SK-N-SH (cell line): ENCODE measurements at regions not wholly inside any gene's neighbourhood (a gene's known extent, or its start where the extent isn't known, plus 50 kb on each side); places are given as distances from the start of the nearest gene placed in this dataset.

Experiments used
- CTCF ChIA-PET: fragments of 300-600, 350-600 bp; formaldehyde crosslinking; extraction: SDS; loops from one replicate; lab custom pipeline; 2021; lab: Yijun Ruan, JAX
- POLR2A ChIA-PET: fragments of 350-600 bp; sonication (Branson Sonifier 250); formaldehyde crosslinking; extraction: SDS; loops from one replicate; lab custom pipeline; 2020; ENCODE audit warnings: antibody characterized with exemption, inconsistent platforms; lab: Yijun Ruan, JAX
- DNase-seq: peaks from one replicate; pipeline ENCODE4 v3.0.0; 2012
- H2AFZ ChIP-seq: fragments of 200-600 bp; sonication (generic); 2 replicates; pipeline ENCODE4 v1.8.1; 2016; ENCODE audit warnings: antibody characterized with exemption, mild to moderate bottlenecking, low read depth
- H3F3A ChIP-seq: fragments of 200-600 bp; sonication (generic); replicated peaks from 2 replicates; pipeline ENCODE3; 2016; ENCODE audit warnings: antibody characterized with exemption, mild to moderate bottlenecking; ENCODE audit not compliant: insufficient read depth
- H3K27ac ChIP-seq, 2 experiments: fragments of 200-500 bp in 1 of 2; fragments of 200-600 bp in 1 of 2; sonication (Bioruptor generic) in 1 of 2; sonication (generic), shearing (Covaris generic) in 1 of 2; 2 replicates each; pipeline versions ENCODE4 v1.5.1 to v1.6.1; 2014 to 2016; ENCODE audit warnings: low read depth in 2 of 2, inconsistent platforms in 1 of 2, low read length in 1 of 2, mild to moderate bottlenecking in 1 of 2, mixed read lengths in 1 of 2
- H3K27me3 ChIP-seq: fragments of 200-600 bp; sonication (generic), shearing (Covaris generic); 2 replicates; pipeline ENCODE4 v1.6.1; 2016; ENCODE audit warnings: mixed run types; ENCODE audit not compliant: insufficient read depth
- H3K36me3 ChIP-seq, 2 experiments: fragments of 200-500 bp in 1 of 2; fragments of 200-600 bp in 1 of 2; sonication (Bioruptor generic) in 1 of 2; sonication (generic) in 1 of 2; replicated peaks in 1 of 2; 2 replicates each; pipeline versions ENCODE3 to v1.5.1; 2014 to 2016; ENCODE audit warnings: low read length in 1 of 2, mild to moderate bottlenecking in 1 of 2; ENCODE audit not compliant: insufficient read depth in 2 of 2, control insufficient read depth in 1 of 2
- H3K4me1 ChIP-seq, 2 experiments: fragments of 200-500 bp in 1 of 2; fragments of 200-600 bp in 1 of 2; sonication (Bioruptor generic) in 1 of 2; sonication (generic), shearing (Covaris generic) in 1 of 2; 2 replicates each; pipeline versions ENCODE4 v1.5.1 to v1.6.1; 2014 to 2016; ENCODE audit warnings: low read depth in 1 of 2, low read length in 1 of 2, mixed run types in 1 of 2; ENCODE audit not compliant: insufficient read depth in 2 of 2, control insufficient read depth in 1 of 2
- H3K4me2 ChIP-seq: fragments of 200-600 bp; sonication (generic), shearing (Covaris generic); 2 replicates; pipeline ENCODE4 v1.6.1; 2017; ENCODE audit warnings: mixed run types
- H3K4me3 ChIP-seq, 2 experiments: fragments of 200-500 bp in 1 of 2; fragments of 200-600 bp in 1 of 2; sonication (Bioruptor generic) in 1 of 2; sonication (generic), shearing (Covaris generic) in 1 of 2; 2 replicates each; pipeline versions ENCODE4 v1.5.1 to v1.8.1; 2014 to 2016; ENCODE audit warnings: low read depth in 2 of 2, inconsistent platforms in 1 of 2, low read length in 1 of 2, mild to moderate bottlenecking in 1 of 2, mixed read lengths in 1 of 2, moderate library complexity in 1 of 2
- H3K79me2 ChIP-seq: fragments of 200-600 bp; sonication (generic); 2 replicates; pipeline ENCODE4 v1.8.1; 2017; ENCODE audit warnings: mild to moderate bottlenecking; ENCODE audit not compliant: insufficient read depth
- H3K9ac ChIP-seq: fragments of 200-600 bp; sonication (generic); 2 replicates; pipeline ENCODE4 v1.6.1; 2017; ENCODE audit warnings: mixed run types
- H3K9me2 ChIP-seq: fragments of 200-600 bp; sonication (generic); 2 replicates; pipeline ENCODE4 v1.6.1; 2017; ENCODE audit warnings: mixed run types
- H3K9me3 ChIP-seq: fragments of 200-600 bp; sonication (generic); 2 replicates; pipeline ENCODE4 v1.6.1; 2017; ENCODE audit warnings: mixed run types, mild to moderate bottlenecking, moderate library complexity
- H4K20me1 ChIP-seq: fragments of 200-600 bp; sonication (generic); 2 replicates; pipeline ENCODE4 v1.6.1; 2017; ENCODE audit warnings: mild to moderate bottlenecking, mixed run types; ENCODE audit not compliant: insufficient read depth
- EZH2phosphoT487 ChIP-seq: fragments of 200-600 bp; sonication (generic); IDR thresholded peaks from 2 replicates; pipeline ENCODE4 v1.6.1; 2017; ENCODE audit warnings: low read depth, mixed run types, mild to moderate bottlenecking, antibody characterized with exemption, moderate library complexity, borderline replicate concordance
- FOXJ3 ChIP-seq: sonication (generic); formaldehyde crosslinking; IDR thresholded peaks from 2 replicates; pipeline ENCODE4 v1.5.1; 2020; ENCODE audit warnings: mild to moderate bottlenecking, missing genetic modification reagents
- NRF1 ChIP-seq: IDR thresholded peaks from 2 replicates; pipeline ENCODE4 v1.6.1; 2012; ENCODE audit warnings: low read depth, mild to moderate bottlenecking, low read length
- POLR2AphosphoS5 ChIP-seq: IDR thresholded peaks from 2 replicates; pipeline ENCODE4 v1.6.1; 2012; ENCODE audit warnings: low read depth, low read length
- RCOR1 ChIP-seq: fragments of 150-350 bp; IDR thresholded peaks from 2 replicates; pipeline ENCODE4 v1.6.1; 2017; ENCODE audit warnings: antibody characterized with exemption, low read length
- RXRA ChIP-seq: IDR thresholded peaks from 2 replicates; pipeline ENCODE4 v1.4.0; 2012; ENCODE audit warnings: low read depth, mild to moderate bottlenecking, borderline replicate concordance
- TCF12 ChIP-seq: IDR thresholded peaks from 2 replicates; pipeline ENCODE4 v1.4.0; 2012
- TEAD4 ChIP-seq: IDR thresholded peaks from 2 replicates; pipeline ENCODE4 v1.4.0; 2012; ENCODE audit warnings: mild to moderate bottlenecking, borderline replicate concordance; ENCODE audit not compliant: insufficient read depth
- YY1 ChIP-seq: IDR thresholded peaks from 2 replicates; pipeline ENCODE4 v1.4.0; 2012; ENCODE audit warnings: low read depth, mild to moderate bottlenecking
- WGBS: methylation state at CpG from one replicate; pipeline ENCODE4 v1.1.6; 2017; ENCODE audit warnings: low lambda C conversion rate; 5-methylcytosine and 5-hydroxymethylcytosine counted together
- TF ChIP-seq, protein P1 (sequence below): fragments of 150-350 bp; IDR thresholded peaks from 2 replicates; pipeline ENCODE4 v1.6.1; 2017; ENCODE audit warnings: antibody characterized with exemption, low read length, low read depth, borderline replicate concordance
- TF ChIP-seq, protein P2 (sequence below): IDR thresholded peaks from 2 replicates; pipeline ENCODE4 v1.4.0; 2012; ENCODE audit warnings: low read depth, borderline replicate concordance
- TF ChIP-seq, protein P3 (sequence below): IDR thresholded peaks from 2 replicates; pipeline ENCODE4 v1.4.0; 2012; ENCODE audit warnings: low read depth, borderline replicate concordance
- TF ChIP-seq, protein P4 (sequence below): fragments of 150-350 bp; IDR thresholded peaks from 2 replicates; pipeline ENCODE4 v1.6.1; 2016; ENCODE audit warnings: mild to moderate bottlenecking, low read depth, low read length
- TF ChIP-seq, protein P5 (sequence below): IDR thresholded peaks from 2 replicates; pipeline ENCODE4 v1.4.0; 2012; ENCODE audit warnings: low read depth

DNA sequence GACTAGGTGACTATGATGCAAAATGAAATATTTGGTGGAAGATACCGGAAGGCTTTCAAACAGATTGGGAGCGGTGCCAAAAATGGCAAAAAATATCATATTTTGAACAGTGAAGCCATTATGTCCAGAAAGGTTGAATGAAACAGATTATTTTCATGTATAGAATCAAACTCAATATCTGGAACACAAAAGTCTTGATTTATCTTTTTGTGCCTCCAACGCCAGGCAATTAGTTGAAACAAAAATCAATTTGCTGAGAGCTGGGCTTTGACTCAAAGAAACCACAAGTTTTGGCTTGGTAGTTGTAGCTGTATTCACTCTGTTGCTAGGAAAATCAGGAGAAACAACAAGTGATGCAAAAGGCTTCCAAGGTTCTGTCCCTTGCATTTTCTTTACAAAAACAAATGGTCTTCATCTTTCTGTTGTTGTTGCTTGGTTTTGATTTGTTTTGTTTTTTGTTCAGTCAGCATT is 421.7 kb upstream of the TYRP1 start (continued):
- TF ChIP-seq, protein P1, sequence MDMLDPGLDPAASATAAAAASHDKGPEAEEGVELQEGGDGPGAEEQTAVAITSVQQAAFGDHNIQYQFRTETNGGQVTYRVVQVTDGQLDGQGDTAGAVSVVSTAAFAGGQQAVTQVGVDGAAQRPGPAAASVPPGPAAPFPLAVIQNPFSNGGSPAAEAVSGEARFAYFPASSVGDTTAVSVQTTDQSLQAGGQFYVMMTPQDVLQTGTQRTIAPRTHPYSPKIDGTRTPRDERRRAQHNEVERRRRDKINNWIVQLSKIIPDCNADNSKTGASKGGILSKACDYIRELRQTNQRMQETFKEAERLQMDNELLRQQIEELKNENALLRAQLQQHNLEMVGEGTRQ = no peak
- no peak for TF ChIP-seq EZH2phosphoT487
- no peak for TF ChIP-seq NRF1
- TF ChIP-seq, protein P2, sequence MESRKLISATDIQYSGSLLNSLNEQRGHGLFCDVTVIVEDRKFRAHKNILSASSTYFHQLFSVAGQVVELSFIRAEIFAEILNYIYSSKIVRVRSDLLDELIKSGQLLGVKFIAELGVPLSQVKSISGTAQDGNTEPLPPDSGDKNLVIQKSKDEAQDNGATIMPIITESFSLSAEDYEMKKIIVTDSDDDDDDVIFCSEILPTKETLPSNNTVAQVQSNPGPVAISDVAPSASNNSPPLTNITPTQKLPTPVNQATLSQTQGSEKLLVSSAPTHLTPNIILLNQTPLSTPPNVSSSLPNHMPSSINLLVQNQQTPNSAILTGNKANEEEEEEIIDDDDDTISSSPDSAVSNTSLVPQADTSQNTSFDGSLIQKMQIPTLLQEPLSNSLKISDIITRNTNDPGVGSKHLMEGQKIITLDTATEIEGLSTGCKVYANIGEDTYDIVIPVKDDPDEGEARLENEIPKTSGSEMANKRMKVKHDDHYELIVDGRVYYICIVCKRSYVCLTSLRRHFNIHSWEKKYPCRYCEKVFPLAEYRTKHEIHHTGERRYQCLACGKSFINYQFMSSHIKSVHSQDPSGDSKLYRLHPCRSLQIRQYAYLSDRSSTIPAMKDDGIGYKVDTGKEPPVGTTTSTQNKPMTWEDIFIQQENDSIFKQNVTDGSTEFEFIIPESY = no peak
- no peak for TF ChIP-seq TEAD4

DNA sequence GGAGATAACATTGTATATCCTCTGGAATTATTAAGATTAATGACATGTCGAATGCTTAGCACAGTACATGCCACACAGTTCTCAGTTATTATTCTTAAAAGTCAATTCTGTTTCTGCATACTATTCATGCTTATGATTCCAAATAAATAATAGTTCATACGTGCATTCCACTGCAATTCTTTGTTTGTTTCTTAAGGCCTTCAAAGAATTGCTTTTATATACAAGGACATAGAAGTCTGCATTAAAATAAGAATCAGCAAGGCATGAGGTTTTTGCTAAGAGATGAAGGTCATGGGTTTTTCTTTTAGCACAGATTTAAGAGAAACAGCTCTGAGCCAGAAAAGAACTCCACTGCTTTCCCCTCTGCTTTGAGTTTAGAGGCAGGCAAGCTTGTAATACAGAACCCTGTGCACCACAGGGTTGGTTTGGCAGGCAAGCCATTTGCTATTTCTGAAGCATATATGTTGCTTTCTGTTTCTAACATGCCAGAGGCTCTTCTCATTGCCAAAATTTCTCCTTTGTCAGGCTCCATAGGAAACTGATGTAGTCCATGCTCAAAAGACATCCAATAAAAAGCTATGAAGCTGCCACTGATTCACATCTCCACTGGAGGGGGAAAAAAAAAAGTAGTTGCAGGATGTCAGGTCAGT is 420.6 kb upstream of the TYRP1 start:
- H4K20me1 ChIP-seq = no peaks in the 10 kb centered on the region
- H3K4me2 ChIP-seq = no peak overlapping the region
- H3K79me2 ChIP-seq = no peaks in the 10 kb centered on the region
- no peaks in the 10 kb centered on the region for H3F3A ChIP-seq
- POLR2A ChIA-PET = no interaction called here
- H3K9me2 ChIP-seq = no peaks in the 10 kb centered on the region
- no peak overlapping the region for H3K4me3 ChIP-seq
- DNase-seq = no peak
- H3K36me3 ChIP-seq = no peaks in the 10 kb centered on the region
- H3K9me3 ChIP-seq = no peaks in the 10 kb centered on the region
- no peak overlapping the region for H3K9ac ChIP-seq
- TF ChIP-seq RCOR1 (no peak), YY1 (no peak), TEAD4 (no peak), FOXJ3 (no peak), RXRA (no peak), POLR2AphosphoS5 (no peak), TCF12 (no peak)
- TF ChIP-seq, protein P2 = no peak
- TF ChIP-seq, protein P3, sequence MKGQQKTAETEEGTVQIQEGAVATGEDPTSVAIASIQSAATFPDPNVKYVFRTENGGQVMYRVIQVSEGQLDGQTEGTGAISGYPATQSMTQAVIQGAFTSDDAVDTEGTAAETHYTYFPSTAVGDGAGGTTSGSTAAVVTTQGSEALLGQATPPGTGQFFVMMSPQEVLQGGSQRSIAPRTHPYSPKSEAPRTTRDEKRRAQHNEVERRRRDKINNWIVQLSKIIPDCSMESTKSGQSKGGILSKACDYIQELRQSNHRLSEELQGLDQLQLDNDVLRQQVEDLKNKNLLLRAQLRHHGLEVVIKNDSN = no peak
- TF ChIP-seq, protein P4, sequence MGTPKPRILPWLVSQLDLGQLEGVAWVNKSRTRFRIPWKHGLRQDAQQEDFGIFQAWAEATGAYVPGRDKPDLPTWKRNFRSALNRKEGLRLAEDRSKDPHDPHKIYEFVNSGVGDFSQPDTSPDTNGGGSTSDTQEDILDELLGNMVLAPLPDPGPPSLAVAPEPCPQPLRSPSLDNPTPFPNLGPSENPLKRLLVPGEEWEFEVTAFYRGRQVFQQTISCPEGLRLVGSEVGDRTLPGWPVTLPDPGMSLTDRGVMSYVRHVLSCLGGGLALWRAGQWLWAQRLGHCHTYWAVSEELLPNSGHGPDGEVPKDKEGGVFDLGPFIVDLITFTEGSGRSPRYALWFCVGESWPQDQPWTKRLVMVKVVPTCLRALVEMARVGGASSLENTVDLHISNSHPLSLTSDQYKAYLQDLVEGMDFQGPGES = no peak
- TF ChIP-seq, protein P5, sequence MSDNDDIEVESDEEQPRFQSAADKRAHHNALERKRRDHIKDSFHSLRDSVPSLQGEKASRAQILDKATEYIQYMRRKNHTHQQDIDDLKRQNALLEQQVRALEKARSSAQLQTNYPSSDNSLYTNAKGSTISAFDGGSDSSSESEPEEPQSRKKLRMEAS = no peak
- H3K27ac ChIP-seq = no peak overlapping the region
- CTCF ChIA-PET = interaction anchor here (0.6 to 1.2 kb wide), 2 partner anchors 10 to 57 kb away, joined by 3 read pairs; no protein-coding TSS in a partner anchor
- H2AFZ ChIP-seq = no peak overlapping the region
- no peaks in the 10 kb centered on the region for H3K4me1 ChIP-seq
- H3K27me3 ChIP-seq = no peaks in the 10 kb centered on the region
- 14% methylated on average over 2 of the region's 2 CpGs for WGBS
